Subcutaneous abdominal adipose tissue (tissue), 5 donors: ENCODE measurements at regions not wholly inside any gene's neighbourhood (a gene's known extent, or its start where the extent isn't known, plus 50 kb on each side); places are given as distances from the start of the nearest gene placed in this dataset.
"Not testable (repeated sequence)": the region's sequence is repeated elsewhere in the genome, so short reads cannot be mapped to it uniquely, and the experiment has no call there.

Experiments
- H3K27ac ChIP-seq: one replicate; pipeline ENCODE4 v1.7.0; 2013; ENCODE audit warnings: low read depth, mild to moderate bottlenecking, inconsistent platforms, low read length, moderate library complexity
- H3K27me3 ChIP-seq, 5 donors: one replicate each; pipeline ENCODE4 v1.7.0; 2013; ENCODE audit warnings: low read length in 5 of 5, inconsistent platforms in 1 of 5; ENCODE audit not compliant: control insufficient read depth in 5 of 5, insufficient read depth in 4 of 5
- H3K36me3 ChIP-seq, 5 donors: one replicate each; pipeline ENCODE4 v1.7.0; 2013; ENCODE audit warnings: low read length in 5 of 5; ENCODE audit not compliant: control insufficient read depth in 5 of 5, insufficient read depth in 5 of 5
- H3K4me1 ChIP-seq, 5 donors: one replicate each; pipeline ENCODE4 v1.7.0; 2013; ENCODE audit warnings: low read length in 5 of 5, mild to moderate bottlenecking in 3 of 5, moderate library complexity in 1 of 5; ENCODE audit not compliant: control insufficient read depth in 5 of 5, insufficient read depth in 5 of 5
- H3K4me3 ChIP-seq, 5 donors: one replicate each; pipeline ENCODE4 v1.7.0; 2013; ENCODE audit warnings: low read length in 5 of 5, low read depth in 1 of 5
- H3K9ac ChIP-seq, 5 donors: one replicate each; pipeline ENCODE4 v1.7.0; 2013; ENCODE audit warnings: low read length in 5 of 5, mild to moderate bottlenecking in 4 of 5, moderate library complexity in 3 of 5
- H3K9me3 ChIP-seq, 5 donors: one replicate each; pipeline ENCODE4 v1.7.0; 2013; ENCODE audit warnings: low read length in 5 of 5; ENCODE audit not compliant: control insufficient read depth in 5 of 5
- donor health status: healthy.
- donor health status: healthy.
- donor health status: healthy.
- donor health status: healthy.
- donor health status: healthy.

DNA sequence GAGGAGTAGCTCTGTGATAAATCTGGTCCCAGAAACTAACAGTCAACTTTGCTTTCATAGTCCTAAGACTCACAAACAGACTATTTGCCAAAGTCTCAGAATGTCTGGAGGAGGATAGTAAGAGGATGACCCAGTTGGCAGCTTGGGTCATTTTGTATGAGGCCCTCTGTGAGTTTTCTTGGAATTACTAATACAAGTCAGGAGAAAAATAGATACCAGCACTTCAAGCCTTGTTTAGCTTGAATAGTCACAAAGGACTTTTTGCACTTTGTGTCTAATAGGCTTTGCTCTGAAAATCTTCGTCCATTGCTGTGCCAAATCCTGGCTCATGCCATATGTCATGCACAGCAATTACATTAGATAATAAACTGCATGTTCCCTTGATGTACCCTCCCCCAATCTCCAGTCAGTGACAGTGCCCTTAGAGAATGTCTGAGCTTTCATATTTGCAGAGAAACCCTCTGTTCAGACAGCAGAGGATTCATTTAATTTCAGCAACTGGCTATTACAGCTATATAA, 612.8 kb downstream of the CSNK1G3 start:
- Histone ChIP-seq H3K4me3 (no peak overlapping the region), H3K9me3 (no peaks in the 10 kb centered on the region), H3K36me3 (no peaks in the 10 kb centered on the region), H3K4me1 (peaks cover 0 to 34% (median 20%) of the 10 kb centered on the region in 5 donors), H3K27me3 (no peaks in the 10 kb centered on the region), H3K27ac (no peak overlapping the region), H3K9ac (no peak overlapping the region)

DNA sequence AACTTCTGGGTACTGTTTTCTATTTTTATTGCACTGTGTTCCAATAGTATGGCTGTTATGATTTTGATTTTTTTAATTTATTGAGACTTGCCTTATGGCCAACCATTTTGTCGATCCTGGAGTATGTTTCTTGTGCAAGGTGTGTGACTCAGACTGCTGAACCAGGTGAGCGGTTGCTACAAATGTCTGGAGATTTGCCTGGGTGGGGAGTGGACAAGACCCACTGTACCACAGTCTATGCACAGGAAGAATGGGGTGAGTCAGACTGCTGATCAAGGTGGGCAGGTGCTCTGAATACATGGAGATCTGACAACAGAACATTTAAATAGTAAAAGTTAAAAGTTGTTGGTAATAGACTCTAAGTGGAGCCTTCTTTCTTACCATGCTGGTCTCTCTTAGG, 609.2 kb downstream of the CSNK1G3 start:
- Histone ChIP-seq H3K36me3 (no peaks in the 10 kb centered on the region), H3K27me3 (no peaks in the 10 kb centered on the region), H3K4me3 (no peak overlapping the region), H3K27ac (no peak overlapping the region), H3K9ac (no peak overlapping the region), H3K4me1 (peaks cover 0 to 22% (median 11%) of the 10 kb centered on the region in 5 donors), H3K9me3 (no peaks in the 10 kb centered on the region)

DNA sequence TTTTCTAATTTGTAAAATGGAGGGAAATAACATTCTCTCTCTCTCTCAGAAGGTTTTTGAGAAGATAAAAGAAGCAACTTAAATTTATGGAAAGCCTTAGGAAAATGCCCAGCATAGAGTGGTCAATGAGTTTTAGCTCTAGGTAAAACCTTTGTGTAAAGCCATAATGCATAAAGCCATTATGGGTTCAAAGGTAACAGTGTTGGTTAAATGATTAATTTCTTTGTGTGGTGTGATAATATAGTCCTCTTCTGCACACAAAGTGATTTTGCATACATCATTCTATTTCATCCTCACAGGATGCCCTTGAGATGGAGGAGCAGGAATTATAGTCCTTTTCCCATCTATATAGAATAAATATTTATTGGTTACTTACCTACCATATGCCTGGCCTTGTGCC, 602.9 kb downstream of the CSNK1G3 start:
- no peak overlapping the region for H3K4me3 ChIP-seq

DNA sequence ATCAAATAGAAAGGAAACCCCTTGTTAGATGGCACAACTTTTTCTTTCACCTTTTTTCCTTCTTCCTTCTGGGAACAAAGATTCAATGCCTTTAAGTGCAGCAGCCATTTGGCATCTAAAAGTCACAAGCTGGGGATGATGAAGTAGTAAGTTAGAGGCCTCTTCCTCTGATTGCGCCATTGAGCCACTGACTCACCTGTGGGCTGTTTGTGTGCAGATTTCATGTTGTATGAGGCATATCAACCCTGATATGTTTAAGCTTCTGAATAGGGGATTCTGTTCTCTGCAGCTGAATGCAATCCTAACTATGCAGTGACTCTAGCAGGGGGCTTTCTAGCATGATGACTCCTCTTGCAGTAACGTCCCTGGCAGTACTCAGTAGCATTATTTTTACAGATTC, 599.9 kb downstream of the CSNK1G3 start:
- H3K9ac ChIP-seq = no peak overlapping the region
- H3K4me3 ChIP-seq = no peak overlapping the region
- no peaks in the 10 kb centered on the region for H3K36me3 ChIP-seq
- H3K4me1 ChIP-seq = peaks cover 0 to 2% (median 0%) of the 10 kb centered on the region in 5 donors
- no peaks in the 10 kb centered on the region for H3K27me3 ChIP-seq
- no peaks in the 10 kb centered on the region for H3K9me3 ChIP-seq
- H3K27ac ChIP-seq = no peak overlapping the region

More for the DNA sequence above, 602.9 kb downstream of the CSNK1G3 start:
- H3K36me3 ChIP-seq = no peaks in the 10 kb centered on the region
- no peaks in the 10 kb centered on the region for H3K9me3 ChIP-seq
- H3K27me3 ChIP-seq = no peaks in the 10 kb centered on the region
- H3K9ac ChIP-seq = no peak overlapping the region
- no peak overlapping the region for H3K27ac ChIP-seq
- no peaks in the 10 kb centered on the region for H3K4me1 ChIP-seq

DNA sequence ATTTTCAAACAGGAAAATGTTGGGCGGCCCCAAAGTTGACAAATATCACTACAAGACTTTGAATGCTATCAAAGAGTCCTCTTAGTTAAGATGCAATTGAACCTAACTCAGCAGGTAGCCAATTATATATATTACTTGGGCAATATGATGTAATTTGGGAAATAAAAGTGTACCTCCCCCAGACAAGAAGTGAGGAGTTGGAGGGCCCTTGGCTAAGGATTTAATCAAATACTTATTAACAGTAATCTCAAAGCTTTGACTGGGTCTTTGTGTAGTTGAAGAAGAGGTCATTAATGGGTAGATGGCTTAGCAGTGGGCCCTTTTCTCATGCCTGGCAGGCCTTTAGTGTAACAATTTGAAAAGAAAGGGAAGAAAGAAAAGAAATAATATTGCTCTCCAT, 599.0 kb downstream of the CSNK1G3 start:
- Histone ChIP-seq H3K36me3 (no peaks in the 10 kb centered on the region), H3K4me1 (peaks cover 0 to 5% (median 0%) of the 10 kb centered on the region in 5 donors), H3K27ac (no peak overlapping the region), H3K27me3 (no peaks in the 10 kb centered on the region), H3K9ac (no peak overlapping the region), H3K9me3 (no peaks in the 10 kb centered on the region), H3K4me3 (no peak overlapping the region)

DNA sequence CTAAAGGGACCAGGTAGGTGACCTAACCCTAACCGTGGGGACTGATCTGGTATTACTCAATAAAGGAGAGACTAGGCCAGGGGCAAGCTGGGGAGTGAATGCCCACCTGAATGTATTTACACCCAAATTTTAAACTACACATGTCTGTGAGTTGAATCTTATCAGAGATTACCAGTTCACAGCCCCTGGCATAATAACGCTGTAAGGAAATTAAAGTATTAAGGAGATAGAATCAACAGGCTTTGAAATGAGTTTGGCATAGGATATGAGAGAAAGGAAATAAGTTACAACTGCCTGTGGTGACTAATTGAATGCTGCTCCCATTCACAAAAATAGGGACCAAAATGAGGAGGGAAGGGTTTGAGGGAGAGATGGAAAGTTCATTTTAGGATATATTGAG, 593.3 kb downstream of the CSNK1G3 start:
- Histone ChIP-seq H3K4me3 (no peak overlapping the region), H3K9ac (no peak overlapping the region), H3K4me1 (peaks cover 0 to 5% (median 0%) of the 10 kb centered on the region in 5 donors), H3K27me3 (no peaks in the 10 kb centered on the region), H3K27ac (no peak overlapping the region), H3K9me3 (no peaks in the 10 kb centered on the region), H3K36me3 (no peaks in the 10 kb centered on the region)

DNA sequence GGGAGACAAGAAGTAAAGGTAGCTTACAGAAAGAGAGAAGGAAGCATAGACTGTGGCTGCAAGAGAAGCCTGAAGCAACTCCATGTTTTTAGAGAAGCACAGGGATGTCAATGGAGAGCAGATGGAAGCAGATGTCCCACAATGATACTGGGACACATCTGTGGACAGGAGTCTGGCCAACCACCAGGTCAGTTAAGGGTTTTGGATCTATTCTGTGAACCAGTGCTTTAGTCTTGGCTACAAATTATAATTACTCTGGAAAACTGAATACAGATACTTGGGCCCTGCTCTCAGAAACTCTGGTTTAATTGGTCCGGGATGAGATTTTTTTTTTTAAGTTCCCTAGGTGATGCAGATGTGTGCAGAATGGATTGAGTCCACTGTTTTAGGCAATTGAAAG, 592.8 kb downstream of the CSNK1G3 start:
- Histone ChIP-seq H3K27ac (no peak overlapping the region), H3K9ac (no peak overlapping the region), H3K36me3 (no peaks in the 10 kb centered on the region)

DNA sequence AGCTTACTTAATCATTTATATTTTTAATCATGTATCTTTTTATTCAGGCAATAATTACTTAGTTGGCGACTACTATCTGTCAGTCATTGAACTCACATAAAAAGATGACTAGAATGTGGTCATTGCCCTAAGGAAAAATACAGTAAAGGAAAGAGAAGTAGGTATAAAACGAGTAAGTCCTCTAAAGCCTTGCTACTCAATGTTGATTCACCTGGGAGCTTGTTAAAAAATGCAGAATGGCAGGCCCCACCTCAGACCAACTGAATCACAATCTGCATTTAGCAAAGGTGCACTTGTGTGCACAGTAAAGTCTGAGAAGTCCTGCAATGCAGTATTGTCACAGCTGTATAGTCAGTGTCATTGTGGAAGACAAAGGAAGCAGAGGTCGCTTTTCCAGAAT, 592.4 kb downstream of the CSNK1G3 start:
- H3K36me3 ChIP-seq = no peaks in the 10 kb centered on the region
- no peak overlapping the region for H3K27ac ChIP-seq
- no peaks in the 10 kb centered on the region for H3K9me3 ChIP-seq
- peaks cover 0 to 5% (median 0%) of the 10 kb centered on the region in 5 donors for H3K4me1 ChIP-seq
- no peaks in the 10 kb centered on the region for H3K27me3 ChIP-seq
- no peak overlapping the region for H3K9ac ChIP-seq
- no peak overlapping the region for H3K4me3 ChIP-seq

More for the DNA sequence above, 592.8 kb downstream of the CSNK1G3 start:
- Histone ChIP-seq H3K4me1 (peaks cover 0 to 5% (median 0%) of the 10 kb centered on the region in 5 donors), H3K9me3 (no peaks in the 10 kb centered on the region), H3K27me3 (no peaks in the 10 kb centered on the region), H3K4me3 (no peak overlapping the region)

DNA sequence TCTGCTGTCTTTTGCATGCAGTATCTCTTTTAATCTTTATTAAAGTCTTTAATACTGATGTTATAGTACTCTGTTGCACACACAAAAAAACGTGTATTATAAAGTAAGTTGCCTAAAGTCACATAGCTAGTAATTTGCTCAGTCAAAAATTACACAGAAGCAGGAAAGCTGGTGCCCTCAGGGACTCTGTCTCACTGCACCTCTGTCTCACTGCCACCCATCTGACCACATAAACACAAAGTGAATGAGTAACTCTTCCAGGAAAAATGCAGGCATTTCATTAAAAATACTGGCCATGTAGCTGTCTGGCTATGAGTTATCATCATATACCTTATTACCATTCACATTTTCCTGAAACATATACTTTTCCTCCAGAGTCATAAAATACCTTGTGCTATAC, 591.7 kb downstream of the CSNK1G3 start:
- Histone ChIP-seq H3K27me3 (no peaks in the 10 kb centered on the region), H3K9ac (no peak overlapping the region), H3K27ac (no peak overlapping the region), H3K4me1 (peaks cover 0 to 5% (median 0%) of the 10 kb centered on the region in 5 donors), H3K36me3 (no peaks in the 10 kb centered on the region), H3K4me3 (no peak overlapping the region), H3K9me3 (no peaks in the 10 kb centered on the region)

DNA sequence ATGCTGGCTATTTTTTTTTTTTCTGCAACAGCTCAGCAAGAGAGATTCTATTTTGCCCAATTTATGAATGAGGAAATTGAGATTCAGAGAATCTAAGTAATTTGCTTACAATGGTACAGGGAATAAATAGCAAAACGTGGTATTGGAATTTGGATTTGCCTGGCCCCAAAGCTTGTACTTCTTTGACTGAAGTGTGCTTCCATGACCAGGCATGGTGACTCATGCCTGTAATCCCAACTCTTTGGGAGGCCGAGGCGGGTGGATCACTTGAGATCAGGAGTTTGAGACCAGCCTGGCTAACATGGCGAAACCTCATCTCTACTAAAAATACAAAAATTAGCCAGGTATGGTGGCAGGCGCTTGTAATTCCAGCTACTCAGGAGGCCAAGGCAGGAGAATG, 591.1 kb downstream of the CSNK1G3 start:
- not testable (repeated sequence) for H3K9me3 ChIP-seq, H3K4me3 ChIP-seq, H3K27ac ChIP-seq, H3K9ac ChIP-seq, H3K36me3 ChIP-seq, H3K27me3 ChIP-seq, H3K4me1 ChIP-seq

DNA sequence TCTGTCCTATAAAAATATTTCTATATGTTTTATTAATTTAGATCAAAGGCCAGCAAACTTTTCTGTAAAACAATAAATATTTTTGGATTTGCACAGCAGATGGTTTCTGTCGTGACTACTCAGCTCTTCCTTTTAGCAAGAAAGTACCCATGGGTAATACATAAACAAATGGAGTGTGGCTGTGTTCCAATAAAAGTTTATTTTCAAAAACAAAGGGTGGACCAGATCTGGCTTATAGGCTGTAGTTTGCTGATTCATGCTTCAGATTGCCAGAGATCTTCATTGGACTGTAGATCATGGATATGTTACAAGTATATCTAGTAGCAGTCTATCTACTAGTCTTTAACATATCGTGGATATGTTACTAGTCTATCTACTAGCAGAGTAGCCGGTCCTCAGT, 590.5 kb downstream of the CSNK1G3 start:
- H3K27me3 ChIP-seq = no peaks in the 10 kb centered on the region
- H3K27ac ChIP-seq = no peak overlapping the region
- peaks cover 0 to 5% (median 0%) of the 10 kb centered on the region in 5 donors for H3K4me1 ChIP-seq
- no peak overlapping the region for H3K4me3 ChIP-seq
- no peaks in the 10 kb centered on the region for H3K36me3 ChIP-seq
- no peak overlapping the region for H3K9ac ChIP-seq
- no peaks in the 10 kb centered on the region for H3K9me3 ChIP-seq
